Suppressor macrophage treated with lipopolysaccharide for 4 hours (primary cell): ENCODE measurements at regions not wholly inside any gene's neighbourhood (a gene's known extent, or its start where the extent isn't known, plus 50 kb on each side); places are given as distances from the start of the nearest gene placed in this dataset.

Source experiments
- DNase-seq: peaks from one replicate; pipeline ENCODE4 v3.0.0-alpha.2; 2020

DNA sequence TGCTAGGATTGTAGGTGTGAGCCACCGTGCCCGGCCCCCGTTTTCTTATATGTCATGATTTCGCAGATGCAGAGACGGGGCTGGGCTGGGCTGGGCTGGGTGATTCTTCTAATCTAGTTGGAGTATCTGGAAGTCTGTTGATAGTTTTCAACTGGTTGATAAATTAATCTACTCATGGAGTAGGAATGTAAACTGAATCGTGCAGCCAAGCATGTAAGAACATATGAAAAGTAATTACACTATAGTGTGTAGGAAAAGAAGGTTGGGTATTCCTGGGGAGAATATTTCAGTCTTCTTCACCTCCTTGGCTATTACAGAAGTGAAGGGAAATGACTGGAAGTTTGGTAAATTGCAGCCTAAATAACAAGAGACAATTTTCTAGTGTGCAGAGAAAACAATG lies 82.6 kb upstream of the MAGI1 start:
- DNase-seq: no peak

DNA sequence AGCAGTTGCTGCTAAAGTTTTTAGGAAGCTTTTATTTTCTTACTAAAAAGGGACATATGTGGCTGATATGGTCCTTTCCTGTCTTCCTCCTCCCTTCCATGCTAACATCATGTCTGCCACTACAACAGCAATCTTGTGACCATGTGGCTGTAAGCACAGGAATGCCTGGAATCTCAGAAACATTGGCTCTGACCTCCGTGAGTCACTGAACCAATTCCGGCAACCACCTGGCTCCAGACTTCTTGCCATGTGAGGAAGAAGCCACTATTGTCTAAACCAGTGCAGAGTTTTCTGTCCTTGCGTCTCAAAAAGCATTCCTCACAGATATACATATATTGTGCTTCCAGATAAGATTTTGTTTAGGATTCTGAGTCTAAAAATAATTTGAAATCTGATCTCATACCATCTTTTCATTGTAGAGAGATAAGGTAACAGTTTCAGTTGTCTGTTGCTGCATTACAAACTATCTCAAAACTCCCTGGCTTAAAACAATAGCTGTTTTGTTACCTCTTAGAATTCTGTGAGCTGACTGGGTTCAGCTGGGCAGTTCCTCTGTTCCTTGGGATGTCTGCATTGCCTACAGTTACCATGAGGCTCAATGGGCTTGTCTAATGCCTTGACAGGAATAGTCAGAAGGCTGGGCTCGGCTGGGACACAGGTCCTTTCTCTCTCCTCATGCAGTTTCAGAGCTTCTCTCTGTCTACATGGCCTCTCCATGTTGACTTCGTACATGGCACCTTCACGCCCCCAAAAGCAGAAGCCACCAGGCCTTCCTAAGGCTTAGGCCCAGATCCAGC lies 77.3 kb upstream of the MAGI1 start:
- DNase-seq: no peak

DNA sequence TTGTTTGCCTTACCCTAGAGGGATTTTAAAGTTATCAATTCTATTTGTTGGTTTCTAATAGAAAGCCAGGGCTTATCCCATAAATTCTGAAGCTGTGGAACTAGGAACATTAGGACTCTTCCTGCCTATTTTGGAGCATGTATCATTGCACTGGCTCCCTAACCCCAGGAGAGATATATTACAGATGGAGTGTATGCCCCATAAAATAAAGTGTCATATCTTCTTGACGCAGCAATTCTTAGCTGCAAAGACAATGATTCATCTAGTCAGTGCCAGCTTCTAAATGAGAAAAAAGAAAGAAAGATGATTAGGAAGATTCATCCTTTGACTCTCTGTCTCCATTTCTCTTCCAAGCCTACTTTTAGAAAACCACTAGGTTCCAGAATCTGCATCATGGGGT lies 74.8 kb upstream of the MAGI1 start:
- DNase-seq: no peak

DNA sequence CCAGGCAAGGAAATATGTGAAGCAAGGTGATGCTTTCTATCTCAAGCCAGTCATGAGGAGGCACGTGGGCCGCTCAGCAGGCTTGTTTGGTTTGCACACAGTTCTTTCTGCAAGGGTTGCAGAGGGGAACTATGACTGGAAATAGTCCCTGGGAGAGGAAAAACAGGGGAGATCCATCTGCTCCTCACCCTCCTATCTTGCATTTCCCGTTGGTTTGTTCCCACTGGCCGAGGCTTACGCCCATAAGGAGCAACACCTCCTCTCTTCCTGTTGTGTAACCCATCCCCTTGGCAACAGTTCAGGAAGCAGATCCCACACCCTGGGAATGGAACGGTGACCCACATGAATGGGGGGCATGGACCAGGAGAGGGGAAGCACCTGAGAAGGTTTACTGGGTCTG lies 72.1 kb upstream of the MAGI1 start:
- no peak for DNase-seq

DNA sequence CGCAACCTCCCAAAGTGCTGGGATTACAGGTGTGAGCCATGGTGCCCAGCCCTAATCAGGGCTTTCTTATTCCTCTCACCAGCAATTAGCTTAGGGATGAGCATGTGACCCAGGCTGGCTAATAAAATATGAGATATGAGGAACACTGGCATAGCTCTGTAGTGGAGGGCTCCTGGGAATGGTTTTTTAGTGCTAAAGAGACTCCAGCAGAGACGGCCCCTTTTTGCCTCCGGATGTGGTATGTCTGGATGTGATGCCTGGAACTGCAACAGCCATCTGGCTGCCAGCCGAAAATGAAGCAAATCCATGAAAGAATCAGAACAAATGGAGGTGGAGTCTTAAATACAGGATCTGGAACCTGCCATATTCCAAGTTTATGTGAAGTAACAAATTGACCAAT lies 69.1 kb upstream of the MAGI1 start:
- DNase-seq: no peak

DNA sequence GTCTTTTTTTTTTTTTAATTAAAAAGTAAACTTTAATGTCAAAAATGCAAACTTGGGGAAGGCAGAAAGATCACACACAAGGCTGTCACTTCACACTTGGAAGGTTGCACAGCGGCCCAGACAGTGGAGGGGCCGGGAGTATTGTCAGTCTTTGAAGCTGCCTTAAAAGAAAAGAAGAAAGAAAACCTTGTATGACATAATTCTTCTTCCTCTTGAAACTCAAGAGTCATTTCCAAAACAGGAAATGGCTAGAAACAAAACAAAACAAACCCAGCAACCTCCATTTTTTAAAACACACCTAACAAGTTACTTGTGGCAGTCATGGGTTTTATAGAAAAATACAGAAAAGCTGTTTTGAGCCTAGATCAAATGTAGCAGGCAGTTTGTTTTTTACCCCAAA lies 68.1 kb upstream of the MAGI1 start:
- no peak for DNase-seq

DNA sequence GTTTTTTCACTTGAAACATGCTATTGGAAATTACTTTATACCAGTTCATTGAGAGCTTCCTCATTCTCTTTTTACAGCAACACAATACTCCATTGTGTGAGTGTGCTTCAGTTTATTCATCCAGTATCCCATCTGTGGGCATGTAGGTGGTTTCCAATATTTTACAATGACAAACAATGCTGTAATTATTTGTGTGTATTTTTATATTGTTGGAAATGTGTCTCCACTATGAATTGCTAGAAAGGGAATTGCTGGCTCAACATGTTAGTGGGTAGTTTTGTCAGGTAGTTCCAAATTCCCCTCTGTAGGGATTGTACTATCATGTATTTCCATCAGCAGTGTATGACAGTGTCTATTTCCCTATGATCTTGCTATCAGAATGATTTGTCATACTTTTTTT lies 65.8 kb upstream of the MAGI1 start:
- DNase-seq: no peak

DNA sequence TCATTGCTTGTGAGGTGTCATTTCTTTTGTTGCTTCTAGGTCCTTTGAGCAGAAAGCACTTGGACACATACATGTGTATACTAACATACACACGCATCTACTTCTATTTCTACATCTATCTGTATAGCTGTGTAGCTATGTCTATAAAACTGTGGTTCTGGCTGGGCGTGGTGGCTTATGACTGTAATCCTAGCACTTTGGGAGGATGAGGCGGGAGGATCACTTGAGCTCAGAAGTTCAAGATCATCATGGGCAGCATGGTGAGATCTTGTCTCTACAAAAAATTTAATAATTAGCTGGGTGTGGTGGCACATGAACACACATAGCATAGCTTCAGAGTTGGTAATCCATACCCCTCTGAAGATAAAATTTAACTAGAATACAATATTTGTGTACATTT lies 65.0 kb upstream of the MAGI1 start:
- no peak for DNase-seq

DNA sequence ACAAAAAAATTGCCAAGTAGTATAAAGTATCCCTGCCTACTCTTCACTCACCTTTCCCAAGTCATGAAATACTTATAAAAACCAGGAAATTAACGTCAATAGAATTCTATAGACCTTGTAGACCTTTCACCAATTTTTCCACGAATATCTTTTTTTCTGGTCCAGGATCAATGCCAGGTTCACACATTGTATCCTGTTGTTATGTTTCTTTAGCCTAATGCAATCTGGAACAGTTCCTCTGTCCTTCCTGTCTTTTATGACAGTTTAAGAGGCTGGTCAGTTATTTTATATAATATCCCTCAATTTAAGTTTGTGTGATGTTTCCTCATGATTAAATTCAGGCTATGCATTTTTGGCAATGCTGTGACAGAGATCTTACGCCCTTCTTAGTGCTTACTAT lies 63.2 kb upstream of the MAGI1 start:
- no peak for DNase-seq

DNA sequence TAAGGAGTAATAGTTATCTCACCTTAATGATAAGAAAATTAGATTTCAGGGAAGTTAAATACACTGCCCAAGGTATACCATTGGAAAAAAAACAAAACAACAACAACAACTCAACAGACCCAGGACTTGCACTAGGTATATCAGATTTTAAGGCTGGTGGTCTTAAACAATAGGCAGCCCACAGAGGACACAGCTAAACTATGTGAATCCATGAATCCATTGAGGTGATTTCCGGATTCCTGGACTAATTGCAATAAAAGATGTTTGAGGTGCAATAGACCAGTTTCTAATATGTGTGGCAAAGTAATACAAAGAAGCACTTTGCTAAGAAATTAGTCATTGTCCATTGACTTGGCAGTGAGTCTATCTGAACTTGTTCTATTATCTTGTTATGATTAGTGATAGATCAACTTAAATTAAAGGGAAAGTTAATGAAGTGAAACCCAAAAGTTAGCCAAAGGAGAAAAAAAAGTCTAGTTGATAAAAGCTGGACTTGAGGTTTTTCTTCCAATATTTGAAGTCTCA lies 60.9 kb upstream of the MAGI1 start:
- DNase-seq: no peak

DNA sequence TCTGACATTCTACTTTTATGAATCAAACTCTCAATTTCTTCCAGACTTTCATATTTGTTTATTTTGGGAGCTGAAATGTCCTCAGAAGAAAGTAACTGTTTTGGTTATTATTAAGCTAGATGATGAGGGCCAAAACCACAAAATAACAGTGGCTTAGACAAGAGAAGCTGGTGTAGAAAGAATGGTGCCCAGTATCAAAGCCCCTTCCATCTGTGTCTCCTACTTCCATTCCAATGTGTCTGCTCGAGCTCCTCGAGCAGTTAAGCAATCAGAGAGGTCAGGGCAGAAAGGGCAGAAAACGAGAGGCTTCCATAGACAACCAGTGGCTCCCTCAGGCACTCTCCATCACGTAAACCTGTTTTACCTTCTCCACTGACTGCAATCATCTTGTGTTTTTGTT lies 59.7 kb upstream of the MAGI1 start:
- no peak for DNase-seq

DNA sequence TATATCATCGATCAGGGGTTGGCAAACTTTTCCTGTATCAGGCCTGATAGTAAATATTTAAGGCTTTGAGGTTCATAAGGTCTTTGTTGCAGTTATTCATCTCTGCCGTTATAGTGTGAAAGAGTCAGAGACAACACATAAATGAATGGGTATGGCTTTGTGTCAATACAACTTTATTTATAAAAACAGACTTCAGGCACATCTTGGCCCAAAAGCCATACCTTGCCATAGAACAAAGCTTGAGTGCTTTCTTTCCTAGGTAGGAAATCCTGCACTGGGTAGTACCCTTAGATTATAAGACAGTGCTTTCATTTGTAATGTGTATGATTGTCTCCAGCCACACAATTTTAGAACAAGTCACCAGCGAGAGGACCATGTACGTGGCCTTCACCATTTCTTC lies 58.9 kb upstream of the MAGI1 start:
- no peak for DNase-seq

DNA sequence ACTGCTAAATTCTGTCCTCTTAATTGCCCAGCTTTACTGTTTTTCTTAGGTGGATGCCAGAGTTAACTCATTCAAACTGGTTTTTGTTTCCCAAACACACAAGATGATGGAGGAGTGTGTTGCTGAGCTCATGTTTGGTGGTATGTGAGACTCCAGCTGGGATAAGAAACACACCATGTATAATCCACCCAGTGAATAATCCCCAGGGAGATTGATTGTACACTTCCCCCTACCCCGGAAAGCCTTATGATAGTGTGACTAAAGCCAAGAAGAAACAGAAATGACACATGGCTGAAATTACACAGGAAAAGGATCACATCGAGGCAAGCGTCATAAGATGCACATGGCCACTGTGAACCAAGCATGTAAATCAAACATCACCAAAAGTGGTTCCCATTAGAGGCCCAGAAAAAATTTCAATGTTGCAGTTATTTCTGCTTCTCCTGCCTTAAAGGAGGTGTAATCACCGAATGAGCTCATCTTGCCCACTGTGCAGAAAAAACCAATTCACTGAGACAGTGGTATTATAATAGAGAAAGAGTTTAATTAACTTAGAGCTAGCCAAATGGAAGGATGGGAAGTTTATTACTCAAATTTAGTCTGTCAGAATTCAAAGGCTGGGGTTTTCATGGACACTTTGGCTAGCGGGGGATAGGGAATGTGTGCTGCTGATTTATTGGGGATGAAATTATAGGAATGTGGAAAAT lies 56.7 kb upstream of the MAGI1 start:
- no peak for DNase-seq

DNA sequence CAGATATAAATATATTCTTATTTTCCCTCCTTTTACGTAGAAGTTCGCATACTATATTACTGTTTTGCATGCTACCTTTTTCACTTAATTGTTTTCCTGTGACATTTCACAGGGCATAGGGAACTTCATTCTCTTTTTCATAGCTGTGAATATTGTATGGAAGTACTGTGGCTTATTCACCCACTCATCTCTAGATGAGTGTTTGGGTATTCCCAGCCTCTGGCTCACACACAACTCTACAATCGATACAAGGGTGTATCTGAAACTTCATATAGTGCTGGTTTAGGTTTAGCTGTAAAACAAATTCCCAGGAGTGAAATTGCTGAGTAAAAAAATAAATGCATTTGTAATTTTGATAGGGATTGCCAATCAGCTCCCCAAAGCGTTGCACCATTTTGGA lies 55.3 kb upstream of the MAGI1 start:
- DNase-seq: no peak

DNA sequence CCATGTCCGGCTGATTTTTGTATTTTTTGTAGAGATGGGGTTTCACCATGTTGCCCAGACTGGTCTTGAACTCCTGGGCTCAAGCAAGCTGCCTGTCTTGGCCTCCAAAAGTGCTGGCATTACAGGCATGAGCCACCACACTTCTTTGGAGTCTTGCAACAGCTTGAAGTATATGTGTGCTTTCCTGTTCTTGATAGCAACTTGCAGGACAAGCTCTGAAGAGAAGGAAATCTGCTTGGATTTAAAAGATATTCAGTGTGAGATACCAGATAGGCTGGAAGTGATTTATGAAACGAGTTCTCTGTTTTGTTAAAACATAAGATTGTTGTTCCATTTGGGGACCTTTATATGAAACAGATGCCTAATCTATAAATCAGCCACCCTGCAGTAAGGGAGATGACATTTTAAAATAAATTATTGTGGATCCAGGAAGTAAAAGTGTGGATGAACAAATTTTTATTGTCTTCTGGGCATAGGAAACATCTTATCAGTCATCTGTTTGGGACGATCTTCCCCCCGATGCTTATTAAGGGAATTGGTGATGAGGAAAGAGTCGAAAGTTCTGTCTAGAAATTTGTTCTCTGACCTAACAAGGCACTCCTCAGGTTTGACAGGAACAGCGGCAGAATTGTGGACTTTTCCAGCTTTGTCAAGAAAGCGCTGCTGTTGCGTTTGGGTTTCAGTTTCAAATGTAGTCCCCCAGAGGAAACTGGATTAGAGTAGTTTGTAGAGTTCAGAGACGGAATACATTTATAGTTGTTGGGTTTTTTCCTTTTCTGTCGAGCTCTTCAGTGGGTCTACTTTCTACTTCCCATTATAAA lies 53.7 kb upstream of the MAGI1 start:
- no peak for DNase-seq
